ENCODE measurements at regions not wholly inside any gene's neighbourhood (a gene's known extent, or its start where the extent isn't known, plus 50 kb on each side); places are given as distances from the start of the nearest gene placed in this dataset.

- H3K9ac ChIP-seq (ENCODE audit: low read length): no peak overlapping the region
- H3F3A ChIP-seq (ENCODE audit: insufficient read depth): no peaks in the 10 kb centered on the region
- no peaks in the 10 kb centered on the region for H3K27me3 ChIP-seq (ENCODE audit: low read length)
- no peak overlapping the region for H2AFZ ChIP-seq (ENCODE audit: low read depth, low read length, severe bottlenecking)
- no peaks in the 10 kb centered on the region for H3K36me3 ChIP-seq (ENCODE audit: low read length)
- H3K9me2 ChIP-seq (replicated peaks; ENCODE audit: insufficient read depth, low read length): no peaks in the 10 kb centered on the region
- no peak overlapping the region for H3K4me2 ChIP-seq (ENCODE audit: low read depth, low read length, poor library complexity, severe bottlenecking)
- TF ChIP-seq EZH2phosphoT487 (conservative IDR thresholded peaks at IDR 0.05; ENCODE audit: low read length) (no peak), CTCF (IDR thresholded peaks at IDR 0.05; ENCODE audit: insufficient read depth, low read length, poor library complexity, severe bottlenecking) (no peak)
- no peaks in the 10 kb centered on the region for H3K9me3 ChIP-seq (ENCODE audit: insufficient read depth, low read length)
- no peaks in the 10 kb centered on the region for H3K79me2 ChIP-seq (ENCODE audit: insufficient read depth, low read length)
- H3K27ac ChIP-seq (ENCODE audit: low read depth, low read length): no peak overlapping the region
- H3K4me3 ChIP-seq (ENCODE audit: insufficient read depth, low read length, poor library complexity, severe bottlenecking): no peak overlapping the region
- no peaks in the 10 kb centered on the region for H4K20me1 ChIP-seq (ENCODE audit: low read depth, low read length)
Measured at GRCh38 chr3:152622811-152623167, 212.1 kb upstream of the P2RY1 start.

- H3K27me3 ChIP-seq (ENCODE audit: low read length): no peaks in the 10 kb centered on the region
- H2AFZ ChIP-seq (ENCODE audit: low read depth, low read length, severe bottlenecking): no peak overlapping the region
- H3F3A ChIP-seq (ENCODE audit: insufficient read depth): no peaks in the 10 kb centered on the region
- no peaks in the 10 kb centered on the region for H3K9me2 ChIP-seq (replicated peaks; ENCODE audit: insufficient read depth, low read length)
- H3K4me2 ChIP-seq (ENCODE audit: low read depth, low read length, poor library complexity, severe bottlenecking): no peak overlapping the region
- no peaks in the 10 kb centered on the region for H3K79me2 ChIP-seq (ENCODE audit: insufficient read depth, low read length)
- no peak overlapping the region for H3K27ac ChIP-seq (ENCODE audit: low read depth, low read length)
- TF ChIP-seq EZH2phosphoT487 (conservative IDR thresholded peaks at IDR 0.05; ENCODE audit: low read length) (no peak), CTCF (IDR thresholded peaks at IDR 0.05; ENCODE audit: insufficient read depth, low read length, poor library complexity, severe bottlenecking) (no peak)
- no peaks in the 10 kb centered on the region for H3K36me3 ChIP-seq (ENCODE audit: low read length)
- H4K20me1 ChIP-seq (ENCODE audit: low read depth, low read length): no peaks in the 10 kb centered on the region
- no peaks in the 10 kb centered on the region for H3K9me3 ChIP-seq (ENCODE audit: insufficient read depth, low read length)
- H3K4me3 ChIP-seq (ENCODE audit: insufficient read depth, low read length, poor library complexity, severe bottlenecking): no peak overlapping the region
- H3K9ac ChIP-seq (ENCODE audit: low read length): no peak overlapping the region
Measured at GRCh38 chr3:152623286-152623911, 211.5 kb upstream of the P2RY1 start.

- Histone ChIP-seq H3F3A (ENCODE audit: insufficient read depth) (no peaks in the 10 kb centered on the region), H2AFZ (ENCODE audit: low read depth, low read length, severe bottlenecking) (no peak overlapping the region), H3K79me2 (ENCODE audit: insufficient read depth, low read length) (no peaks in the 10 kb centered on the region), H3K9ac (ENCODE audit: low read length) (no peak overlapping the region), H3K27me3 (ENCODE audit: low read length) (no peaks in the 10 kb centered on the region), H4K20me1 (ENCODE audit: low read depth, low read length) (no peaks in the 10 kb centered on the region), H3K4me2 (ENCODE audit: low read depth, low read length, poor library complexity, severe bottlenecking) (no peak overlapping the region), H3K9me3 (ENCODE audit: insufficient read depth, low read length) (no peaks in the 10 kb centered on the region), H3K27ac (ENCODE audit: low read depth, low read length) (no peak overlapping the region), H3K4me3 (ENCODE audit: insufficient read depth, low read length, poor library complexity, severe bottlenecking) (no peak overlapping the region), H3K9me2 (replicated peaks; ENCODE audit: insufficient read depth, low read length) (no peaks in the 10 kb centered on the region), H3K36me3 (ENCODE audit: low read length) (no peaks in the 10 kb centered on the region)
- TF ChIP-seq CTCF (IDR thresholded peaks at IDR 0.05; ENCODE audit: insufficient read depth, low read length, poor library complexity, severe bottlenecking): no peak
- no peak for TF ChIP-seq EZH2phosphoT487 (conservative IDR thresholded peaks at IDR 0.05; ENCODE audit: low read length)
Measured at GRCh38 chr3:152626226-152626625, 208.7 kb upstream of the P2RY1 start.

All from SU-DHL-6 (cell line).